H1 (cell line): ENCODE measurements at regions not wholly inside any gene's neighbourhood (a gene's known extent, or its start where the extent isn't known, plus 50 kb on each side); places are given as distances from the start of the nearest gene placed in this dataset.
"Not testable (repeated sequence)": the region's sequence is repeated elsewhere in the genome, so short reads cannot be mapped to it uniquely, and the experiment has no call there.

Experiments
- CTCF ChIA-PET: fragments of 300-600 bp; sonication (Branson Sonifier 250); formaldehyde crosslinking; loops from one replicate; lab custom pipeline; 2021; ENCODE audit not compliant: partially characterized antibody; lab: Charles Lee
- POLR2A ChIA-PET: fragments of 300-600 bp; sonication (Branson Sonifier 250); formaldehyde crosslinking; loops from one replicate; lab custom pipeline; 2021; ENCODE audit warnings: inconsistent platforms; ENCODE audit not compliant: partially characterized antibody; lab: Charles Lee
- DNase-seq, 2 experiments: peaks; one replicate each; pipeline versions ENCODE4 v3.0.0 to v3.0.0-alpha.2; 2010 to 2022; ENCODE audit warnings: low spot score in 2 of 2, low read depth in 1 of 2, mixed read lengths in 1 of 2
- FAIRE-seq: peaks from 2 replicates; lab custom pipeline; 2011; peaks lifted over from hg19 to GRCh38; lab: Jason Lieb, UNC
- H2AFZ ChIP-seq: 2 replicates; pipeline ENCODE4 v1.8.1; 2012; ENCODE audit warnings: low read length, inconsistent platforms
- H2AK5ac ChIP-seq: 2 replicates; pipeline ENCODE4 v1.6.1; 2013; ENCODE audit warnings: low read depth, low read length
- H2BK120ac ChIP-seq: replicated peaks from 2 replicates; pipeline ENCODE3; 2013; ENCODE audit warnings: low read depth, low read length, inconsistent platforms
- H2BK12ac ChIP-seq: 2 replicates; pipeline ENCODE4 v1.6.1; 2013; ENCODE audit warnings: low read depth, low read length
- H2BK15ac ChIP-seq: 2 replicates; pipeline ENCODE4 v1.6.1; 2013; ENCODE audit warnings: low read length
- H2BK20ac ChIP-seq: 2 replicates; pipeline ENCODE4 v1.6.1; 2013; ENCODE audit warnings: low read length
- H2BK5ac ChIP-seq: 2 replicates; pipeline ENCODE4 v1.6.1; 2013; ENCODE audit warnings: low read depth, low read length
- H3K14ac ChIP-seq: 2 replicates; pipeline ENCODE4 v1.6.1; 2013; ENCODE audit warnings: inconsistent platforms; ENCODE audit not compliant: insufficient read length
- H3K18ac ChIP-seq: 2 replicates; pipeline ENCODE4 v1.6.1; 2013; ENCODE audit warnings: low read length; ENCODE audit errors: extremely low read depth
- H3K23ac ChIP-seq: 2 replicates; pipeline ENCODE4 v1.6.1; 2013; ENCODE audit warnings: inconsistent platforms; ENCODE audit not compliant: insufficient read length
- H3K23me2 ChIP-seq: 2 replicates; pipeline ENCODE4 v1.6.1; 2013; ENCODE audit warnings: low read depth, low read length
- H3K27ac ChIP-seq: 2 replicates; pipeline ENCODE4 v1.6.1; 2011; ENCODE audit warnings: low read depth, low read length, inconsistent platforms
- H3K27me3 ChIP-seq, 4 experiments: replicated peaks in 1 of 4; 1 replicate in 1 of 4; 2 replicates in 3 of 4; pipeline versions ENCODE4 v1.6.1 to v1.8.1; 2011 to 2013; ENCODE audit warnings: low read length in 3 of 4, mild to moderate bottlenecking in 3 of 4, inconsistent platforms in 2 of 4, mixed read lengths in 2 of 4, moderate library complexity in 1 of 4; ENCODE audit not compliant: control insufficient read depth in 3 of 4, insufficient read depth in 3 of 4; ENCODE audit errors: extremely low read depth in 1 of 4
- H3K36me3 ChIP-seq, 4 experiments: 2 replicates each; pipeline versions ENCODE4 v1.6.1 to v1.8.1; 2011 to 2013; ENCODE audit warnings: mild to moderate bottlenecking in 4 of 4, low read length in 3 of 4, moderate library complexity in 2 of 4, control low read depth in 1 of 4, inconsistent platforms in 1 of 4; ENCODE audit not compliant: insufficient read depth in 4 of 4, control insufficient read depth in 2 of 4
- H3K4ac ChIP-seq: replicated peaks from 2 replicates; pipeline ENCODE3; 2013; ENCODE audit warnings: low read length, low read depth, mixed read lengths, inconsistent platforms; ENCODE audit not compliant: insufficient read length
- H3K4me1 ChIP-seq, 4 experiments: replicated peaks in 1 of 4; 1 replicate in 1 of 4; 2 replicates in 3 of 4; pipeline versions ENCODE4 v1.6.1 to v1.8.1; 2011 to 2013; ENCODE audit warnings: low read length in 3 of 4, inconsistent platforms in 2 of 4, mixed read lengths in 1 of 4; ENCODE audit not compliant: insufficient read depth in 4 of 4, control insufficient read depth in 3 of 4
- H3K4me2 ChIP-seq, 2 experiments: 2 replicates each; pipeline versions ENCODE4 v1.6.1 to v1.8.1; 2011 to 2013; ENCODE audit warnings: low read depth in 2 of 2, low read length in 2 of 2, control low read depth in 1 of 2, inconsistent platforms in 1 of 2, mild to moderate bottlenecking in 1 of 2; ENCODE audit not compliant: insufficient read depth in 1 of 2
- H3K4me3 ChIP-seq, 4 experiments: fragments of 200-600, 300-600 bp in 1 of 4; sonication (generic), shearing (Covaris generic), sonication (Bioruptor Twin) in 1 of 4; 2 replicates each; pipeline versions ENCODE4 v1.5.1 to v1.8.1; 2011 to 2016; ENCODE audit warnings: low read length in 4 of 4, low read depth in 3 of 4, control low read depth in 2 of 4, inconsistent platforms in 2 of 4, mild to moderate bottlenecking in 2 of 4, mixed read lengths in 1 of 4, moderate library complexity in 1 of 4; ENCODE audit not compliant: insufficient read depth in 2 of 4; ENCODE audit errors: extremely low read depth in 1 of 4
- H3K56ac ChIP-seq: replicated peaks from 2 replicates; pipeline ENCODE3; 2013; ENCODE audit warnings: low read depth, mild to moderate bottlenecking, mixed read lengths, low read length, inconsistent platforms; ENCODE audit not compliant: insufficient read length
- H3K79me1 ChIP-seq: 2 replicates; pipeline ENCODE4 v1.6.1; 2013; ENCODE audit warnings: low read depth, low read length, control low read depth
- H3K79me2 ChIP-seq, 2 experiments: 2 replicates each; pipeline versions ENCODE4 v1.6.1 to v1.8.1; 2012 to 2013; ENCODE audit warnings: low read length in 2 of 2, mild to moderate bottlenecking in 2 of 2, inconsistent platforms in 1 of 2; ENCODE audit not compliant: insufficient read depth in 2 of 2, control insufficient read depth in 1 of 2
- H3K9ac ChIP-seq, 4 experiments: replicated peaks in 1 of 4; 1 replicate in 1 of 4; 2 replicates in 3 of 4; pipeline versions ENCODE4 v1.6.1 to v1.8.1; 2011 to 2013; ENCODE audit warnings: low read depth in 3 of 4, low read length in 3 of 4, control low read depth in 2 of 4, mild to moderate bottlenecking in 2 of 4, moderate library complexity in 2 of 4, inconsistent platforms in 1 of 4; ENCODE audit errors: extremely low read depth in 1 of 4
- H3K9me3 ChIP-seq, 2 experiments: 2 replicates each; pipeline versions ENCODE4 v1.6.1 to v1.8.1; 2012 to 2013; ENCODE audit warnings: mild to moderate bottlenecking in 2 of 2, moderate library complexity in 2 of 2, control low read depth in 1 of 2, inconsistent platforms in 1 of 2, low read depth in 1 of 2, low read length in 1 of 2, mixed read lengths in 1 of 2; ENCODE audit not compliant: insufficient read depth in 2 of 2
- H4K20me1 ChIP-seq, 2 experiments: replicated peaks in 1 of 2; 2 replicates each; pipeline versions ENCODE3 to v1.8.1; 2011 to 2013; ENCODE audit warnings: inconsistent platforms in 2 of 2, low read length in 2 of 2, mild to moderate bottlenecking in 1 of 2; ENCODE audit not compliant: insufficient read depth in 2 of 2, control insufficient read depth in 1 of 2
- H4K5ac ChIP-seq: 2 replicates; pipeline ENCODE4 v1.6.1; 2013; ENCODE audit warnings: low read length, low read depth, mixed read lengths, inconsistent platforms; ENCODE audit not compliant: insufficient read length
- H4K8ac ChIP-seq: 2 replicates; pipeline ENCODE4 v1.8.0; 2013; ENCODE audit warnings: mild to moderate bottlenecking, moderate library complexity, low read length, inconsistent platforms; ENCODE audit not compliant: insufficient read depth; ENCODE audit errors: extremely low read depth
- H4K91ac ChIP-seq: replicated peaks from 2 replicates; pipeline ENCODE3; 2013; ENCODE audit warnings: low read length, mixed read lengths, inconsistent platforms; ENCODE audit not compliant: insufficient read length
- WGBS, 2 experiments: shearing (Covaris generic) in 1 of 2; methylation state at CpG; one replicate each; pipeline versions ENCODE4 v1.1.6 to v1.1.7; 2013 to 2015; ENCODE audit warnings: low lambda C conversion rate in 2 of 2, mixed read lengths in 2 of 2, inconsistent platforms in 1 of 2, low coverage in 1 of 2, missing lambda C conversion rate in 1 of 2; ENCODE audit not compliant: insufficient replicate concordance in 2 of 2, insufficient coverage in 1 of 2, insufficient read length in 1 of 2; ENCODE audit errors: extremely low coverage in 1 of 2, missing lambda C conversion rate in 1 of 2; 5-methylcytosine and 5-hydroxymethylcytosine counted together

DNA sequence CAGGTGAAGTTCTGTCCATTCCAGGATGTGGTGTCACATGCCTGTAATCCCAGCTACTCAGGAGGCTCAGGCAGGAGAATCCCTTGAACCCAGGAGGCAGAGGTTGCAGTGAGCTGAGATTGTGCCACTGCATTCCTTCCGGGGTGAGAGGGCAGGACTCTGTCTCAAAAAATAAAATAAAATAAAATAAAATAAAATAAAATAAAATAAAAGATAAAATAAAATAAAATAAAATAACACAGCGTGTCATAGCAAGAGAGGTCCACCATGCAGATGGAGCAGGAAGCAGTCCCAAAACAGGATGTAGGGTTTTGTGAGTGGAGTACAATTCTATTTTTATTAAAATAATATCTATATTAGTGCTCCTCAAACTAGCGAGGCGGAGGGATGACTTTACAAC is 83.1 kb upstream of the CD82 start:
- H3K4me1 ChIP-seq, FAIRE-seq, H3K18ac ChIP-seq, H4K20me1 ChIP-seq, DNase-seq, H3K27me3 ChIP-seq, H3K4me3 ChIP-seq, H4K8ac ChIP-seq, H3K56ac ChIP-seq, H4K91ac ChIP-seq, H3K79me2 ChIP-seq, H3K27ac ChIP-seq, H4K5ac ChIP-seq, H3K4ac ChIP-seq, H2AFZ ChIP-seq, H3K4me2 ChIP-seq, POLR2A ChIA-PET, H2BK15ac ChIP-seq, H3K36me3 ChIP-seq, H2BK20ac ChIP-seq, H2AK5ac ChIP-seq, H3K14ac ChIP-seq, H3K23ac ChIP-seq, H3K23me2 ChIP-seq, H3K9ac ChIP-seq, H3K79me1 ChIP-seq, H2BK120ac ChIP-seq, H2BK5ac ChIP-seq, H2BK12ac ChIP-seq: not testable (repeated sequence)
- CTCF ChIA-PET: interaction anchor here (1.1 kb wide), 1 partner anchor 15 kb away, joined by 3 read pairs; no protein-coding TSS in a partner anchor
- peaks cover 11 to 14% of the 10 kb centered on the region in 2 experiments; a peak in 3 of 4 replicates for H3K9me3 ChIP-seq
- 93% methylated on average over 4 of the region's 4 CpGs; no CpG with 5 or more reads in 1 of the 2 experiments for WGBS, 2 experiments
